Neural cell (in vitro differentiated cells): ENCODE measurements at regions not wholly inside any gene's neighbourhood (a gene's known extent, or its start where the extent isn't known, plus 50 kb on each side); places are given as distances from the start of the nearest gene placed in this dataset.

Source experiments
- EZH2 ChIP-seq: fragments of 200-600, 300-800 bp; shearing (Covaris generic), sonication (generic); IDR thresholded peaks from 2 replicates; pipeline ENCODE4 v1.6.1; 2014; ENCODE audit warnings: antibody characterized with exemption, low read length, borderline replicate concordance, mild to moderate bottlenecking; ENCODE audit not compliant: insufficient read depth, poor library complexity, severe bottlenecking
- MXI1 ChIP-seq: fragments of 450-650 bp; conservative IDR thresholded peaks from 2 replicates; pipeline ENCODE4 v1.6.1; 2014; ENCODE audit warnings: antibody characterized with exemption, mild to moderate bottlenecking; ENCODE audit not compliant: poor library complexity, severe bottlenecking
- POLR2AphosphoS5 ChIP-seq: IDR thresholded peaks from 2 replicates; pipeline ENCODE4 v1.6.1; 2012
- SMC3 ChIP-seq: fragments of 450-650 bp; conservative IDR thresholded peaks from 2 replicates; pipeline ENCODE4 v1.6.1; 2014; ENCODE audit warnings: antibody characterized with exemption, mild to moderate bottlenecking, moderate library complexity; ENCODE audit not compliant: poor library complexity
- TAF1 ChIP-seq: IDR thresholded peaks from 2 replicates; pipeline ENCODE4 v1.6.1; 2012; ENCODE audit warnings: low read depth

DNA sequence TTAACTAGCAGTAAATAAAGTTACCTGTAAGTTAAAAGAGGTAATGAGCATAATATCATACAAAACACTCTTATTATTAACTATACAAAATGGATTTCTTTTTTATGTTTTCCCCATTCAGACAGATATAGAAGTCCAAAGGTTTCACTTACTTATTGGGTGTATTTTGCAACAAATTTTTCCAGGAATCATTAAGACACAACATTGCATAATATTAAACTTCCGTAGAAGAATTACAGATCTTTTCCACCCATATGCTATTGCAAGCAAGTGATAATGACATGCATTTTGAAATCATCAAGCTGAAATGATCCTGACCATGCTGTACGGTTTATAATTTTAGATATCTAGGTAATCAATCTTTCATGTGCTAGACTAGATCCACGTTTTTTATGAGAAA is 957.0 kb downstream of the NCAM2 start:
- TF ChIP-seq TAF1 (no peak), POLR2AphosphoS5 (no peak), SMC3 (no peak), MXI1 (no peak), EZH2 (no peak)
